Osteoblast (primary cell): ENCODE measurements at regions not wholly inside any gene's neighbourhood (a gene's known extent, or its start where the extent isn't known, plus 50 kb on each side); places are given as distances from the start of the nearest gene placed in this dataset.

Experiments
- DNase-seq: peaks from one replicate; pipeline ENCODE4 v3.0.0; 2011; ENCODE audit warnings: low spot score, mixed read lengths; ENCODE audit not compliant: insufficient read length; ENCODE audit errors: missing footprints
- H2AFZ ChIP-seq: 2 replicates; pipeline ENCODE4 v1.6.0; 2011; ENCODE audit warnings: mild to moderate bottlenecking, low read length
- H3K27ac ChIP-seq: 2 replicates; pipeline ENCODE4 v1.5.1; 2011; ENCODE audit warnings: mild to moderate bottlenecking, low read depth, low read length, moderate library complexity
- H3K27me3 ChIP-seq: 2 replicates; pipeline ENCODE4 v1.6.0; 2012; ENCODE audit warnings: mild to moderate bottlenecking, control low read depth, inconsistent platforms, low read length, moderate library complexity; ENCODE audit not compliant: insufficient read depth
- H3K36me3 ChIP-seq: 2 replicates; pipeline ENCODE4 v1.5.1; 2011; ENCODE audit warnings: mild to moderate bottlenecking, low read length, control low read depth, moderate library complexity; ENCODE audit not compliant: insufficient read depth
- H3K4me1 ChIP-seq: 2 replicates; pipeline ENCODE4 v1.5.1; 2011; ENCODE audit warnings: mild to moderate bottlenecking, low read length, control low read depth, moderate library complexity; ENCODE audit not compliant: insufficient read depth
- H3K4me2 ChIP-seq: 2 replicates; pipeline ENCODE4 v1.6.0; 2011; ENCODE audit warnings: mild to moderate bottlenecking, low read length; ENCODE audit not compliant: insufficient read depth
- H3K4me3 ChIP-seq: fragments of 200-600 bp; sonication (generic); 3 replicates; pipeline ENCODE4 v1.5.1; 2012; ENCODE audit warnings: mild to moderate bottlenecking, low read length, inconsistent platforms; ENCODE audit not compliant: insufficient read depth
- H3K79me2 ChIP-seq: 2 replicates; pipeline ENCODE4 v1.6.0; 2012; ENCODE audit warnings: mild to moderate bottlenecking, low read length, control low read depth, inconsistent platforms; ENCODE audit not compliant: insufficient read depth
- H3K9me3 ChIP-seq: 2 replicates; pipeline ENCODE4 v1.5.1; 2011; ENCODE audit warnings: low read depth, low read length, control low read depth
- H4K20me1 ChIP-seq: 2 replicates; pipeline ENCODE4 v1.6.0; 2012; ENCODE audit warnings: mild to moderate bottlenecking, low read length, control low read depth; ENCODE audit not compliant: insufficient read depth
- TF ChIP-seq, protein P1 (sequence below): IDR thresholded peaks from 2 replicates; pipeline ENCODE4 v1.5.1; 2011; ENCODE audit warnings: mild to moderate bottlenecking, low read depth, low read length, moderate library complexity; ENCODE audit errors: extremely low read depth

DNA sequence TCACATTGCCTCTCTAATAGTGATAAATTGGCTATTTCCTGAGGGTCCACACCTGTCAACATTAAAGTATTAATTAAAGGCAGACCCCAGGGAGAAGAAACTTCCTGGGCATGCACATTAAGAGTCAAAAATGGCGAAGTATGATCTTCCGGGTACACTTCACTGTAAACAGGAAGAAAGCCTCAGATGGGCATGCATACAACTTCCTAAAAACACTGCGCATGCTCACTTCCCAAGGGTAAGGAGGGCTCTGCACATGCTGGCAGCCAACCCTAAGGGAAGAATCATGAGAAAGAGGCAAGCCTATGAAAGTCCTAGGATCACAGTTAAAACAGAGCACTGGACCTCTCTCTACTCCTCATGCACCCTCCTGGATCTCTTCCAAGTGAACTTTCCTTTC is 80.1 kb upstream of the IMMP2L start:
- no peak for DNase-seq
- Histone ChIP-seq H3K9me3 (no peaks in the 10 kb centered on the region), H3K79me2 (no peaks in the 10 kb centered on the region), H3K4me3 (no peak overlapping the region), H3K27me3 (no peaks in the 10 kb centered on the region), H2AFZ (no peak overlapping the region), H3K27ac (no peak overlapping the region), H4K20me1 (no peaks in the 10 kb centered on the region), H3K4me1 (no peaks in the 10 kb centered on the region), H3K36me3 (no peaks in the 10 kb centered on the region), H3K4me2 (no peak overlapping the region)
- TF ChIP-seq, protein P1, sequence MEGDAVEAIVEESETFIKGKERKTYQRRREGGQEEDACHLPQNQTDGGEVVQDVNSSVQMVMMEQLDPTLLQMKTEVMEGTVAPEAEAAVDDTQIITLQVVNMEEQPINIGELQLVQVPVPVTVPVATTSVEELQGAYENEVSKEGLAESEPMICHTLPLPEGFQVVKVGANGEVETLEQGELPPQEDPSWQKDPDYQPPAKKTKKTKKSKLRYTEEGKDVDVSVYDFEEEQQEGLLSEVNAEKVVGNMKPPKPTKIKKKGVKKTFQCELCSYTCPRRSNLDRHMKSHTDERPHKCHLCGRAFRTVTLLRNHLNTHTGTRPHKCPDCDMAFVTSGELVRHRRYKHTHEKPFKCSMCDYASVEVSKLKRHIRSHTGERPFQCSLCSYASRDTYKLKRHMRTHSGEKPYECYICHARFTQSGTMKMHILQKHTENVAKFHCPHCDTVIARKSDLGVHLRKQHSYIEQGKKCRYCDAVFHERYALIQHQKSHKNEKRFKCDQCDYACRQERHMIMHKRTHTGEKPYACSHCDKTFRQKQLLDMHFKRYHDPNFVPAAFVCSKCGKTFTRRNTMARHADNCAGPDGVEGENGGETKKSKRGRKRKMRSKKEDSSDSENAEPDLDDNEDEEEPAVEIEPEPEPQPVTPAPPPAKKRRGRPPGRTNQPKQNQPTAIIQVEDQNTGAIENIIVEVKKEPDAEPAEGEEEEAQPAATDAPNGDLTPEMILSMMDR = no peak

GRCh38 chr7:111640416-111640815 is 78.1 kb upstream of the IMMP2L start:
- Histone ChIP-seq H4K20me1 (no peaks in the 10 kb centered on the region), H2AFZ (no peak overlapping the region), H3K27me3 (no peaks in the 10 kb centered on the region), H3K9me3 (no peaks in the 10 kb centered on the region), H3K4me3 (no peak overlapping the region), H3K27ac (no peak overlapping the region), H3K4me2 (no peak overlapping the region), H3K36me3 (no peaks in the 10 kb centered on the region), H3K4me1 (no peaks in the 10 kb centered on the region), H3K79me2 (no peaks in the 10 kb centered on the region)
- TF ChIP-seq, protein P1 = no peak
- DNase-seq = no peak

- Histone ChIP-seq H4K20me1 (no peaks in the 10 kb centered on the region), H2AFZ (no peak overlapping the region), H3K27me3 (no peaks in the 10 kb centered on the region), H3K4me3 (no peak overlapping the region), H3K4me1 (no peaks in the 10 kb centered on the region), H3K27ac (no peak overlapping the region), H3K79me2 (no peaks in the 10 kb centered on the region), H3K4me2 (no peak overlapping the region), H3K9me3 (no peaks in the 10 kb centered on the region), H3K36me3 (no peaks in the 10 kb centered on the region)
- no peak for DNase-seq
- TF ChIP-seq, protein P1 = no peak
Observed at GRCh38 chr7:111639934-111640333, 77.6 kb upstream of the IMMP2L start.

- no peak overlapping the region for H2AFZ ChIP-seq
- no peaks in the 10 kb centered on the region for H3K36me3 ChIP-seq
- H3K4me3 ChIP-seq = no peak overlapping the region
- H3K27ac ChIP-seq = no peak overlapping the region
- H3K9me3 ChIP-seq = no peaks in the 10 kb centered on the region
- TF ChIP-seq, protein P1 = no peak
- no peak for DNase-seq
- H3K79me2 ChIP-seq = no peaks in the 10 kb centered on the region
- no peak overlapping the region for H3K4me2 ChIP-seq
- no peaks in the 10 kb centered on the region for H3K27me3 ChIP-seq
- H3K4me1 ChIP-seq = no peaks in the 10 kb centered on the region
- H4K20me1 ChIP-seq = no peaks in the 10 kb centered on the region
Observed at GRCh38 chr7:111638078-111638477, 75.8 kb upstream of the IMMP2L start.
